ENCODE measurements at regions not wholly inside any gene's neighbourhood (a gene's known extent, or its start where the extent isn't known, plus 50 kb on each side); places are given as distances from the start of the nearest gene placed in this dataset.
"Not testable (repeated sequence)": the region's sequence is repeated elsewhere in the genome, so short reads cannot be mapped to it uniquely, and the experiment has no call there.

- DNase-seq = no peak
Measured at GRCh38 chr10:44752451-44753441, 158.4 kb upstream of the TMEM72 start.

GRCh38 chr10:44754355-44754754 lies 156.8 kb upstream of the TMEM72 start:
- DNase-seq = not testable (repeated sequence)

- no peak for DNase-seq
Measured at GRCh38 chr10:44755481-44755880, 155.7 kb upstream of the TMEM72 start.

GRCh38 chr10:44756216-44756615 lies 154.9 kb upstream of the TMEM72 start:
- DNase-seq = no peak

- DNase-seq = no peak
Measured at GRCh38 chr10:44757551-44758205, 153.5 kb upstream of the TMEM72 start.

- no peak for DNase-seq
Measured at GRCh38 chr10:44759122-44759521, 152.0 kb upstream of the TMEM72 start.

- DNase-seq = no peak
Measured at GRCh38 chr10:44760513-44760912, 150.6 kb upstream of the TMEM72 start.

GRCh38 chr10:44761076-44761475 lies 150.1 kb upstream of the TMEM72 start:
- no peak for DNase-seq

GRCh38 chr10:44763331-44763730 lies 147.8 kb upstream of the TMEM72 start:
- no peak for DNase-seq

- DNase-seq = no peak
Measured at GRCh38 chr10:44765299-44765698, 145.8 kb upstream of the TMEM72 start.

GRCh38 chr10:44766631-44767030 lies 144.5 kb upstream of the TMEM72 start:
- no peak for DNase-seq

- no peak for DNase-seq
Measured at GRCh38 chr10:44769450-44769849, 141.7 kb upstream of the TMEM72 start.

GRCh38 chr10:44771233-44771995 lies 139.7 kb upstream of the TMEM72 start:
- DNase-seq = no peak

GRCh38 chr10:44773565-44773964 lies 137.6 kb upstream of the TMEM72 start:
- DNase-seq = no peak

- no peak for DNase-seq
Measured at GRCh38 chr10:44774676-44775401, 136.3 kb upstream of the TMEM72 start.

GRCh38 chr10:44775402-44775741 lies 135.8 kb upstream of the TMEM72 start:
- no peak for DNase-seq

- no peak for DNase-seq
Measured at GRCh38 chr10:44776181-44776580, 135.0 kb upstream of the TMEM72 start.

- DNase-seq = no peak
Measured at GRCh38 chr10:44779511-44779910, 131.6 kb upstream of the TMEM72 start.

GRCh38 chr10:44780426-44780825 lies 130.7 kb upstream of the TMEM72 start:
- DNase-seq = no peak

GRCh38 chr10:44781131-44781530 lies 130.0 kb upstream of the TMEM72 start:
- no peak for DNase-seq

GRCh38 chr10:44786286-44786850 lies 124.8 kb upstream of the TMEM72 start:
- no peak for DNase-seq

- no peak for DNase-seq
Measured at GRCh38 chr10:44787480-44788075, 123.6 kb upstream of the TMEM72 start.
